Stimulated activated CD8-positive, alpha-beta memory T cell treated with anti-CD3 and anti-CD28 coated beads, Interleukin-7, amount 100 ng/mL, for 1 hour (primary cell): ENCODE measurements at regions not wholly inside any gene's neighbourhood (a gene's known extent, or its start where the extent isn't known, plus 50 kb on each side); places are given as distances from the start of the nearest gene placed in this dataset.
"Not testable (repeated sequence)": the region's sequence is repeated elsewhere in the genome, so short reads cannot be mapped to it uniquely, and the experiment has no call there.

Source experiments
- DNase-seq, 2 donors: peaks; one replicate each; pipeline ENCODE4 v3.0.0-alpha.2; 2020; ENCODE audit warnings: low read depth in 2 of 2

DNA sequence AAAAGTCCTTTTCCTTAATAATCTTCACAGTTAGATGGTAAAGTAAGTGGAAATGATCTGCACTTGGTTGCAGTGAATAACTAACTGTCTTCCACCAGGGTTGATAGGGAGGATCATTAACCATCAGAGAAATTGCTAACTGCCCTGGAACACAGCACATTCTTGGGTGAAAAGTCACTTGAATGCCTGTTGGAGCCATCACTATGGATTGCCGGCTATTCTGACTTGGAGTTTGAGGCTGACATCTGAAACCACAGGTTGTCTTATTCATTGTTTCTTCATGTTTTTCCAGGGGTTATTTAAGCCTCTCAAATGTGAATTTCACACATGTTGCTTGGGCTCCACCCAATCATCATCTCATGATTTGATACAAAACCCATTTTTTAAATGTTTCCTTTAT, 901.4 kb downstream of the MCTP2 start:
- DNase-seq: no peak

- no peak for DNase-seq
Observed at GRCh38 chr15:95134431-95135110, 903.2 kb downstream of the MCTP2 start.

GRCh38 chr15:95138604-95139270, 907.4 kb downstream of the MCTP2 start:
- no peak for DNase-seq

DNA sequence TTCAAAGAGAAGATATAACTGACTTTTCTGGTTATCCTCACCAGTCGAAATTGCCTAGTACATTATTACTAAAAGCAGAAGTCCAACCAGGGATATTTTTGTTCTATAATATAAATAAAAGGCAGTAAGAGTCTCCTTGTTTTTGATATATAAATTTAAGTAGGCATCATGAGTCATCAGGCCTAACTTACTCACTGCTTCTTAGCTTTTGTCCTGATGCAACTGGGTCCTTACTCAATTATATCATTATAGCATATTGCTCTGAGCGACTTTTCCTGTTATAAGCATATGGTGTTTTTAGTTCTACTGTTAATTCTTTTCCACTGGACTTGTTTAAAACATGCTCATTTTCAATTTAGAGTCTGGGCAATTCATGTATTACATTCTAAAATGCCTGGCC, 910.1 kb downstream of the MCTP2 start:
- no peak for DNase-seq

GRCh38 chr15:95142531-95142930, 911.2 kb downstream of the MCTP2 start:
- no peak for DNase-seq

- DNase-seq: no peak
Observed at GRCh38 chr15:95146481-95146880, 915.1 kb downstream of the MCTP2 start.

DNA sequence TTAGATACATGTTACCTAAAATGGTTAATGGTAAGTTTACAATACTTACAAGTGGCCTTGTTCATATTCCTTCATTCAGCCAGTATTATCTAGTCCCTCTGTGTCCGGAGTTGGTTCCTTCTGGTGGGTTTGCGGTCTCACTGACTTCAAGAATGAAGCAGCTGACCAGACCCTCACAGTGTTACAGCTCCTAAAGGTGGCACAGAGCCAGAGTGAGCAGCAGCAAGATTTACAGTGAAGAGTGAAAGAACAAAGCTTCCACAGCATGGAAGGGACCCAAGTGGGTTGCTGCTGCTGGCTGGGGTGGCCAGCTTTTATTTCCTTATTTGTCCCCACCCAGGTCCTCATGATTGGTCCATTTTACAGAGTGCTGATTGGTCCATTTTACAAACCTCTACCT, 916.8 kb downstream of the MCTP2 start:
- DNase-seq: no peak

GRCh38 chr15:95149036-95149435, 917.7 kb downstream of the MCTP2 start:
- no peak for DNase-seq

DNA sequence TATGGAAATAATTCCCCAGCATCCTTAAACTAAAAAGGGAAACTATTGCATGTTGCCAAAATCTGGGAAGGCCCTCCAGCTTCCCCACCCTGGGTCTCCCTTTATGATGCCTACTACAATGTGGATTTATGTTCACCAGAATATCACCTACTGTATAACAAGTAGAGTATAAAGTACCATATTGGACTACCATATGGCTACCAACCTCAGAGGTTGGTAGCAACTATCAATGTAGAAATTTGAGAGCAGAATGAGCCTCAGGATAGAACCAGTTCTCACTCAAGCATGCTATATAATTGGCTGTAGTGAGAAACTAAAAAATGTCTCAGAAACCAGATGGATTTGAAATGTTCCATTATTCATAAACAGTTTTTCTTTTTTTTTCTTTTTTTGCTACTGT, 918.4 kb downstream of the MCTP2 start:
- no peak for DNase-seq

- DNase-seq: no peak
Observed at GRCh38 chr15:95150466-95150865, 919.1 kb downstream of the MCTP2 start.

- no peak for DNase-seq
Observed at GRCh38 chr15:95152741-95153140, 921.4 kb downstream of the MCTP2 start.

GRCh38 chr15:95153201-95153600, 921.8 kb downstream of the MCTP2 start:
- not testable (repeated sequence) for DNase-seq

- no peak for DNase-seq
Observed at GRCh38 chr15:95160316-95160715, 929.0 kb downstream of the MCTP2 start.

- no peak for DNase-seq
Observed at GRCh38 chr15:95162069-95162468, 930.7 kb downstream of the MCTP2 start.

GRCh38 chr15:95162531-95162930, 931.2 kb downstream of the MCTP2 start:
- no peak for DNase-seq

DNA sequence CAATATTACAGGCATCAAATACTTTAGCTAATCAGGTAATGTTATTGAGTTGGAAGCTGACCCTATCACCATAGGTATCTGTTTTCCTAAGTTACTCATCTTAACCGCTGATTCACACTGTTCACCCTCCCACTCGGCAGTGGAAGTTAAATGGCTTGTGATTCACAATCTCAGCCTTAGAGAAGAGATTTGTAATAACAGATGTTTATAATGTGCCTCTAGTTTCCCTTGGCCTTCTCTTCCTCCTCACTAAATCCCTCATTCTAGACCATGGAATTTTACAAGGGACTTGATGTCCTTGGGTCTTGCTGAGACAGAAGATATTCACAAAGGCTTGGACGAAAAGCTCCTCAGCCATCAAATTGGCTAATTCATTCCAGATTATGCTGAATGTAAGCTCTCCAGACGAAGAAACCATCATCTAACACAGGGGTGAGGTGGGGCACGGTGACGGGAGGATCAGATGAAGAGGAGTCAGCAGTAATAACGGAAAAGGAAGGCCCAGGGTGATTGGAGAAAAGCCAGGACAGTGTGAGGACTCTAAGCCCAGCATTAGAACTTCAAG, 931.7 kb downstream of the MCTP2 start:
- DNase-seq: no peak

DNA sequence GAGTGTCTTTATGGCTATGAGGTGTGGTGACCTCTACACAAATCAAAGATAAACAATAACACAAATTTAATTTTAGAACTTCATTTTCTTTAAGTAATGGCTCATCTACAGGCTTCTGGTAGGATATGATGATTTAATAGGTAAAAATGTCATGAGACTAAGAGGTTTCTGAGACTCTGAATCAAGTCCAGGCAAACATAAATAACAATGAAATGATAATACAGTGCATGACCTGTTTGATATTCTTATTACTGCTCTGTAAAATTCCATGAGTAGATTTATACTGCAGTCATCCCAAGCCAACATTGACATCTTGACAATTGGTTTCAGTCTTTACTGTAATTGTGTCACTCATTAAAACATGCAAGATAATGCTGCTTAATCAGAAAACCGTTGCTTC, 936.8 kb downstream of the MCTP2 start:
- DNase-seq: no peak

GRCh38 chr15:95168951-95169431, 937.6 kb downstream of the MCTP2 start:
- DNase-seq: no peak

GRCh38 chr15:95169541-95170459, 938.4 kb downstream of the MCTP2 start:
- no peak for DNase-seq

DNA sequence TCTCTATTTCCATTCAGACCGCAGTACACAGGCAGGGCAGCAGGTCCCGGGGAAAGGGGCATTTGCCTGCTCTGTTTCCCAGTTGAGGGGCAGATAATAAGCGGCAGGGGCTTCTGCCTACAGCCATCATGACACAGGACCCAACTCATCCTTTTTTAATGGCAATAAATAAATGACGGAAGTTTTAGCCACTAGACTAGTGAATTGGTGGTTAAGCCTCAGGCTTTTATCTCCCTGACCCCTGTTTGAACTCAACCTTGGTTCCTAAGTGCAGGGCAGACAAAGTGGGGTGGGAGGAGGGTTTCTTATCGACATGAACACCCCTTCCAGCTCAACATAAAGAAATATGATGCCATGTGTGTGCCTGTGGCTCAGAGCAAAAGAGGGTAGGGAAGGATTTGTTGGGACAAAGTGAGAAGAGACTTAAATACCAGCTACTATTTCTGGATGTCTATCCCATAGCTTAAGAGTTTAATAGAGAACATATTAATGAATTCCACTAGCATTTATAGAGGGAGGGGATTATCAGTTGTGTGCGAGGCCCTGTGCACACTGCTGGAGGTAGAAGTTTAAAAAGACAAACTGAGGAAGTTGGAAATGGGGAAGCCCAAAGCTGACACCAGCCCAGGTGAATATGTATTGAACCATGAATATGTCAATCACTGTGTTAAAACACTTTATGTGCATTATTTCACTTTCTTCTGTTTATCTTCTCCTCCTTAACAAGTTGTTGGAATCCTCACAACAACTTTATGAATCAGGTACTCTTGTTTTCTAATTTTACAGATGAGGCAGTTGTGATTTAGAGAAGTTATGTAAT, 939.4 kb downstream of the MCTP2 start:
- no peak for DNase-seq

- no peak for DNase-seq
Observed at GRCh38 chr15:95171564-95171963, 940.2 kb downstream of the MCTP2 start.
